ENCODE measurements at regions not wholly inside any gene's neighbourhood (a gene's known extent, or its start where the extent isn't known, plus 50 kb on each side); places are given as distances from the start of the nearest gene placed in this dataset.

DNA sequence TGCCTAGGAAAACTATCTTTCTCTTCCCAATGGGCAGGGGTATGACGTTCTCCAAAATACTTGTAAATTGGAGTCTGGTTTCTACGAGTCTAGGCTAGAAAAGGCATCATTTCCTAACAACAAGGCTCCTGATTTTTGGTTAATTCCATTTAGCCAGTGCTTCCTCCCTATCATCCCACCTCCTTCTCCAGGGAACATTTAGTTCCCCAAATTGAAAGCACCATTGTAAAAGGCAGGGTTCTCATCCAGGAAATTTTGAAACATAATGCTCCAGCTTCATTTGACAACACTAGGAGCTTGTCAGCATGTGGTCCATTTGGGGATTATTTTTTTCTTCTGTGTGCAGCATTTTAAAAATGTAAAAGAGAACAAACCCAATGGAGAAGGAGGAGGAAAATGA, 256.5 kb upstream of the GRIA1 start:
- Histone ChIP-seq H3K79me2 (ENCODE audit: control insufficient read depth in 1 of 2, insufficient read depth in 2 of 2, low read length in 2 of 2) (no peaks in the 10 kb centered on the region), H2BK12ac (ENCODE audit: low read depth, low read length) (no peak overlapping the region), H2BK120ac (replicated peaks; ENCODE audit: low read depth, low read length) (no peak overlapping the region), H3K4me3 (ENCODE audit: extremely low read depth in 1 of 4, insufficient read depth in 2 of 4, low read depth in 3 of 4, low read length in 4 of 4) (no peak overlapping the region), H3K4ac (replicated peaks; ENCODE audit: insufficient read length, low read depth, low read length) (no peak overlapping the region), H4K8ac (ENCODE audit: extremely low read depth, insufficient read depth, low read length) (no peak overlapping the region), H3K18ac (ENCODE audit: extremely low read depth, low read length) (no peak overlapping the region), H3K23ac (ENCODE audit: insufficient read length) (no peak overlapping the region), H3K4me1 (replicated peaks in 1 of 4; ENCODE audit: control insufficient read depth in 3 of 4, insufficient read depth in 4 of 4, low read length in 3 of 4) (no peaks in the 10 kb centered on the region), H3K27ac (ENCODE audit: low read depth, low read length) (no peak overlapping the region), H3K23me2 (ENCODE audit: low read depth, low read length) (no peaks in the 10 kb centered on the region), H3K79me1 (ENCODE audit: low read depth, low read length) (no peaks in the 10 kb centered on the region), H3K14ac (ENCODE audit: insufficient read length) (no peak overlapping the region), H4K5ac (ENCODE audit: insufficient read length, low read depth, low read length) (no peak overlapping the region), H3K36me3 (ENCODE audit: control insufficient read depth in 2 of 4, insufficient read depth in 4 of 4, low read length in 3 of 4) (no peaks in the 10 kb centered on the region; a peak in 1 of 8 replicates), H3K4me2 (ENCODE audit: insufficient read depth in 1 of 2, low read depth in 2 of 2, low read length in 2 of 2) (no peak overlapping the region), H2BK5ac (ENCODE audit: low read depth, low read length) (no peak overlapping the region), H4K20me1 (replicated peaks in 1 of 2; ENCODE audit: control insufficient read depth in 1 of 2, insufficient read depth in 2 of 2, low read length in 2 of 2) (no peaks in the 10 kb centered on the region), H2AK5ac (ENCODE audit: low read depth, low read length) (no peak overlapping the region), H3K9ac (replicated peaks in 1 of 4; ENCODE audit: extremely low read depth in 1 of 4, low read depth in 3 of 4, low read length in 3 of 4) (no peak overlapping the region), H3K27me3 (replicated peaks in 1 of 4; ENCODE audit: control insufficient read depth in 3 of 4, extremely low read depth in 1 of 4, insufficient read depth in 3 of 4, low read length in 3 of 4) (no peaks in the 10 kb centered on the region), H3K56ac (replicated peaks; ENCODE audit: insufficient read length, low read depth, low read length) (no peak overlapping the region), H3K9me3 (ENCODE audit: insufficient read depth in 2 of 2, low read depth in 1 of 2, low read length in 1 of 2) (no peaks in the 10 kb centered on the region), H2BK15ac (ENCODE audit: low read length) (no peak overlapping the region), H2AFZ (ENCODE audit: low read length) (no peak overlapping the region), H2BK20ac (ENCODE audit: low read length) (no peak overlapping the region), H4K91ac (replicated peaks; ENCODE audit: insufficient read length, low read length) (no peak overlapping the region)
- 97% methylated on average over 2 of the region's 2 CpGs; no CpG with 5 or more reads in 1 of the 2 experiments for WGBS, 2 experiments (ENCODE audit: extremely low coverage in 1 of 2, insufficient coverage in 1 of 2, insufficient read length in 1 of 2, insufficient replicate concordance in 2 of 2, low coverage in 1 of 2, low lambda C conversion rate in 2 of 2, missing lambda C conversion rate in 1 of 2)
- ChIA-PET POLR2A (ENCODE audit: partially characterized antibody) (no interaction called here), CTCF (ENCODE audit: partially characterized antibody) (interaction anchor here (0.9 kb wide), 1 partner anchor 701 kb away, joined by 3 read pairs; no protein-coding TSS in a partner anchor)
- FAIRE-seq (no peak), DNase-seq (ENCODE audit: low read depth in 1 of 2, low spot score in 2 of 2) (no peak)
- no peak for TF ChIP-seq CREB1 (IDR thresholded peaks at IDR 0.05)
- TF ChIP-seq, protein P1, sequence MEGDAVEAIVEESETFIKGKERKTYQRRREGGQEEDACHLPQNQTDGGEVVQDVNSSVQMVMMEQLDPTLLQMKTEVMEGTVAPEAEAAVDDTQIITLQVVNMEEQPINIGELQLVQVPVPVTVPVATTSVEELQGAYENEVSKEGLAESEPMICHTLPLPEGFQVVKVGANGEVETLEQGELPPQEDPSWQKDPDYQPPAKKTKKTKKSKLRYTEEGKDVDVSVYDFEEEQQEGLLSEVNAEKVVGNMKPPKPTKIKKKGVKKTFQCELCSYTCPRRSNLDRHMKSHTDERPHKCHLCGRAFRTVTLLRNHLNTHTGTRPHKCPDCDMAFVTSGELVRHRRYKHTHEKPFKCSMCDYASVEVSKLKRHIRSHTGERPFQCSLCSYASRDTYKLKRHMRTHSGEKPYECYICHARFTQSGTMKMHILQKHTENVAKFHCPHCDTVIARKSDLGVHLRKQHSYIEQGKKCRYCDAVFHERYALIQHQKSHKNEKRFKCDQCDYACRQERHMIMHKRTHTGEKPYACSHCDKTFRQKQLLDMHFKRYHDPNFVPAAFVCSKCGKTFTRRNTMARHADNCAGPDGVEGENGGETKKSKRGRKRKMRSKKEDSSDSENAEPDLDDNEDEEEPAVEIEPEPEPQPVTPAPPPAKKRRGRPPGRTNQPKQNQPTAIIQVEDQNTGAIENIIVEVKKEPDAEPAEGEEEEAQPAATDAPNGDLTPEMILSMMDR (IDR thresholded peaks at IDR 0.05; ENCODE audit: control extremely low read depth in 1 of 3, insufficient read depth in 1 of 3, low read depth in 1 of 3, low read length in 3 of 3) = no peak
- no peak for TF ChIP-seq BCL11A (IDR thresholded peaks at IDR 0.05; ENCODE audit: low read depth in 2 of 2, low read length in 2 of 2)
- TF ChIP-seq RFX5 (IDR thresholded peaks at IDR 0.05; ENCODE audit: borderline replicate concordance, low read depth, low read length) = no peak
